ENCODE measurements at regions not wholly inside any gene's neighbourhood (a gene's known extent, or its start where the extent isn't known, plus 50 kb on each side); places are given as distances from the start of the nearest gene placed in this dataset.

GRCh38 chr2:2800001-2800400, 468.9 kb upstream of the MYT1L start:
- TF ChIP-seq ZNF274 (IDR thresholded peaks at IDR 0.05; ENCODE audit: low read depth, low read length) = no peak
- no peak for TF ChIP-seq SUZ12 (IDR thresholded peaks at IDR 0.05; ENCODE audit: extremely low read depth, insufficient read depth, insufficient read length)
- TF ChIP-seq YY1 (IDR thresholded peaks at IDR 0.05; ENCODE audit: insufficient read depth, insufficient read length) = no peak
- Histone ChIP-seq H3K4me3 (ENCODE audit: insufficient read length, low read depth) (no peak overlapping the region), H3K9me3 (ENCODE audit: insufficient read depth, low read length) (peaks cover 11% of the 10 kb centered on the region; the same call in 1 of the 2 replicates), H3K36me3 (ENCODE audit: insufficient read depth, insufficient read length, low read length) (no peaks in the 10 kb centered on the region), H3K4me1 (ENCODE audit: insufficient read depth, insufficient read length) (no peaks in the 10 kb centered on the region), H3K9ac (ENCODE audit: insufficient read length, low read depth) (no peak overlapping the region), H3K27me3 (ENCODE audit: insufficient read depth, insufficient read length) (no peaks in the 10 kb centered on the region)
- DNase-seq (ENCODE audit: low read depth, low spot score) = no peak

GRCh38 chr2:2799151-2799697, 468.1 kb upstream of the MYT1L start:
- Histone ChIP-seq H3K9me3 (ENCODE audit: insufficient read depth, low read length) (peaks cover 12% of the 10 kb centered on the region; the same call in 1 of the 2 replicates), H3K9ac (ENCODE audit: insufficient read length, low read depth) (no peak overlapping the region), H3K4me3 (ENCODE audit: insufficient read length, low read depth) (no peak overlapping the region), H3K27me3 (ENCODE audit: insufficient read depth, insufficient read length) (no peaks in the 10 kb centered on the region), H3K36me3 (ENCODE audit: insufficient read depth, insufficient read length, low read length) (no peaks in the 10 kb centered on the region), H3K4me1 (ENCODE audit: insufficient read depth, insufficient read length) (no peaks in the 10 kb centered on the region)
- no peak for DNase-seq (ENCODE audit: low read depth, low spot score)
- no peak for TF ChIP-seq ZNF274 (IDR thresholded peaks at IDR 0.05; ENCODE audit: low read depth, low read length)
- TF ChIP-seq YY1 (IDR thresholded peaks at IDR 0.05; ENCODE audit: insufficient read depth, insufficient read length) = no peak
- TF ChIP-seq SUZ12 (IDR thresholded peaks at IDR 0.05; ENCODE audit: extremely low read depth, insufficient read depth, insufficient read length) = no peak

- Histone ChIP-seq H3K4me1 (ENCODE audit: insufficient read depth, insufficient read length) (peaks cover 2% of the 10 kb centered on the region), H3K9me3 (ENCODE audit: insufficient read depth, low read length) (peaks cover 16% of the 10 kb centered on the region; the same call in 1 of the 2 replicates), H3K4me3 (ENCODE audit: insufficient read length, low read depth) (no peak overlapping the region), H3K9ac (ENCODE audit: insufficient read length, low read depth) (no peak overlapping the region), H3K27me3 (ENCODE audit: insufficient read depth, insufficient read length) (no peaks in the 10 kb centered on the region), H3K36me3 (ENCODE audit: insufficient read depth, insufficient read length, low read length) (no peaks in the 10 kb centered on the region)
- no peak for DNase-seq (ENCODE audit: low read depth, low spot score)
- TF ChIP-seq ZNF274 (IDR thresholded peaks at IDR 0.05; ENCODE audit: low read depth, low read length) = no peak
- TF ChIP-seq YY1 (IDR thresholded peaks at IDR 0.05; ENCODE audit: insufficient read depth, insufficient read length) = no peak
- no peak for TF ChIP-seq SUZ12 (IDR thresholded peaks at IDR 0.05; ENCODE audit: extremely low read depth, insufficient read depth, insufficient read length)
Observed at GRCh38 chr2:2798337-2798736, 467.3 kb upstream of the MYT1L start.

GRCh38 chr2:2797797-2798196, 466.7 kb upstream of the MYT1L start:
- H3K27me3 ChIP-seq (ENCODE audit: insufficient read depth, insufficient read length) = no peaks in the 10 kb centered on the region

GRCh38 chr2:2796207-2796606, 465.1 kb upstream of the MYT1L start:
- TF ChIP-seq YY1 (IDR thresholded peaks at IDR 0.05; ENCODE audit: insufficient read depth, insufficient read length) (no peak), ZNF274 (IDR thresholded peaks at IDR 0.05; ENCODE audit: low read depth, low read length) (no peak), SUZ12 (IDR thresholded peaks at IDR 0.05; ENCODE audit: extremely low read depth, insufficient read depth, insufficient read length) (no peak)
- peaks cover 5% of the 10 kb centered on the region; the same call in 1 of the 2 replicates for H3K9me3 ChIP-seq (ENCODE audit: insufficient read depth, low read length)
- peaks cover 2% of the 10 kb centered on the region for H3K4me1 ChIP-seq (ENCODE audit: insufficient read depth, insufficient read length)
- H3K27me3 ChIP-seq (ENCODE audit: insufficient read depth, insufficient read length) = peaks cover under 1% of the 10 kb centered on the region
- H3K4me3 ChIP-seq (ENCODE audit: insufficient read length, low read depth) = no peak overlapping the region
- no peaks in the 10 kb centered on the region for H3K36me3 ChIP-seq (ENCODE audit: insufficient read depth, insufficient read length, low read length)
- DNase-seq (ENCODE audit: low read depth, low spot score) = no peak
- H3K9ac ChIP-seq (ENCODE audit: insufficient read length, low read depth) = no peak overlapping the region

More at GRCh38 chr2:2797797-2798196, 466.7 kb upstream of the MYT1L start:
- TF ChIP-seq SUZ12 (IDR thresholded peaks at IDR 0.05; ENCODE audit: extremely low read depth, insufficient read depth, insufficient read length) (no peak), ZNF274 (IDR thresholded peaks at IDR 0.05; ENCODE audit: low read depth, low read length) (no peak), YY1 (IDR thresholded peaks at IDR 0.05; ENCODE audit: insufficient read depth, insufficient read length) (no peak)
- peaks cover 12% of the 10 kb centered on the region; the same call in 1 of the 2 replicates for H3K9me3 ChIP-seq (ENCODE audit: insufficient read depth, low read length)
- no peak for DNase-seq (ENCODE audit: low read depth, low spot score)
- H3K36me3 ChIP-seq (ENCODE audit: insufficient read depth, insufficient read length, low read length) = no peaks in the 10 kb centered on the region
- H3K4me3 ChIP-seq (ENCODE audit: insufficient read length, low read depth) = no peak overlapping the region
- H3K4me1 ChIP-seq (ENCODE audit: insufficient read depth, insufficient read length) = peaks cover 2% of the 10 kb centered on the region
- no peak overlapping the region for H3K9ac ChIP-seq (ENCODE audit: insufficient read length, low read depth)

GRCh38 chr2:2795438-2796091, 464.5 kb upstream of the MYT1L start:
- no peak overlapping the region for H3K4me3 ChIP-seq (ENCODE audit: insufficient read length, low read depth)
- H3K9ac ChIP-seq (ENCODE audit: insufficient read length, low read depth) = no peak overlapping the region
- H3K9me3 ChIP-seq (ENCODE audit: insufficient read depth, low read length) = peaks cover 5% of the 10 kb centered on the region; the same call in 1 of the 2 replicates
- peaks cover 2% of the 10 kb centered on the region for H3K4me1 ChIP-seq (ENCODE audit: insufficient read depth, insufficient read length)
- DNase-seq (ENCODE audit: low read depth, low spot score) = no peak
- no peaks in the 10 kb centered on the region for H3K36me3 ChIP-seq (ENCODE audit: insufficient read depth, insufficient read length, low read length)
- TF ChIP-seq ZNF274 (IDR thresholded peaks at IDR 0.05; ENCODE audit: low read depth, low read length) (no peak), YY1 (IDR thresholded peaks at IDR 0.05; ENCODE audit: insufficient read depth, insufficient read length) (no peak), SUZ12 (IDR thresholded peaks at IDR 0.05; ENCODE audit: extremely low read depth, insufficient read depth, insufficient read length) (no peak)
- peaks cover 7% of the 10 kb centered on the region for H3K27me3 ChIP-seq (ENCODE audit: insufficient read depth, insufficient read length)

GRCh38 chr2:2793925-2794560, 463.0 kb upstream of the MYT1L start:
- Histone ChIP-seq H3K9me3 (ENCODE audit: insufficient read depth, low read length) (peaks cover 5% of the 10 kb centered on the region; the same call in 1 of the 2 replicates), H3K4me1 (ENCODE audit: insufficient read depth, insufficient read length) (peaks cover 6% of the 10 kb centered on the region)

More at GRCh38 chr2:2793925-2794560, 463.0 kb upstream of the MYT1L start:
- peaks cover 21% of the 10 kb centered on the region for H3K27me3 ChIP-seq (ENCODE audit: insufficient read depth, insufficient read length)
- no peak for TF ChIP-seq SUZ12 (IDR thresholded peaks at IDR 0.05; ENCODE audit: extremely low read depth, insufficient read depth, insufficient read length)
- no peak for TF ChIP-seq ZNF274 (IDR thresholded peaks at IDR 0.05; ENCODE audit: low read depth, low read length)
- no peaks in the 10 kb centered on the region for H3K36me3 ChIP-seq (ENCODE audit: insufficient read depth, insufficient read length, low read length)
- no peak overlapping the region for H3K4me3 ChIP-seq (ENCODE audit: insufficient read length, low read depth)
- DNase-seq (ENCODE audit: low read depth, low spot score) = no peak
- no peak overlapping the region for H3K9ac ChIP-seq (ENCODE audit: insufficient read length, low read depth)

Measured in NT2/D1 (cell line).